Epidermal melanocyte (primary cell): ENCODE measurements at regions not wholly inside any gene's neighbourhood (a gene's known extent, or its start where the extent isn't known, plus 50 kb on each side); places are given as distances from the start of the nearest gene placed in this dataset.
"Not testable (repeated sequence)": the region's sequence is repeated elsewhere in the genome, so short reads cannot be mapped to it uniquely, and the experiment has no call there.

ENCODE experiments used
- DNase-seq: peaks from one replicate; pipeline ENCODE4 v3.0.0; 2011; ENCODE audit warnings: low spot score; ENCODE audit not compliant: insufficient read length

DNA sequence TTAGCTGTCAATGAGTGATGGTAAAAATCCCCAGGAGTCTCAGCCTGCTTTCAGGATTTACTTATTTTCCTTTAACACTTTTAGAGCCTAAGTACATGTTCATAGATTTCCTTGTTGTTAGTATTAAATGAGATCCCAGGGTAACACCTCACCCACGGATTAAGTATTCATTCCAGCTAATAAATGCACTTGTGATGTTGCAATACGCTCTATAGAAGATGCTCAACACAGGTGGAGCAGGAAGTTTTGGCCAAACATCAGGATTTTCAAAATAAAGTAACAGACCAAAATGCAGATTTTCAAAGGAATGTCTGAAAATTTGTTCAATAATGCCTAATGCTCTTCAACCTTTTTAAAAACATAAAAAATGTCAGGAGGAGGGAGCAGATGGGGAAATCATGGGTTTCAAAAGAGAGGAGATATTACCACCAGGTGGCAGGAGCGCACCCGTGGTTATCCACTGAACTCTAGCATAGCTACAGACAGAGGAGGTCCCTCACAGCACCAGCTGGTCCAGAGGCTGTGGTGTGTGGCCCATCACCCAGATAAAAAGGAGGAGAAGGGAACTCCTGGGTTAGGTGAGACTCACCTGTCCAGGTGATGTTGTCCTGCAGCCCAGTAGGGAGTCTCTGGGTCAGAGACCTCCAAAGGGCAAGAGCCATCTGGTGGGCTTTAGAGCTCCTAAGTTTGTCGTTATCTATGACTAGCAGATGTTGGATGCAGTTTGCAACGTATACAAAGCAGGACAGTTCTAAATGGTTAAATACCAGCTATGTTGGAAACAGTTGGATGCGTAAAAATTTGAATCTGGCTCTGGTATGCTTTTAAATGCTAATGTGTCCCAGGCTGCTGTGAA, 1158.4 kb upstream of the TMEM132C start:
- DNase-seq: peak; percentile 61

GRCh38 chr12:127113945-127114344, 1153.0 kb upstream of the TMEM132C start:
- DNase-seq: no peak

DNA sequence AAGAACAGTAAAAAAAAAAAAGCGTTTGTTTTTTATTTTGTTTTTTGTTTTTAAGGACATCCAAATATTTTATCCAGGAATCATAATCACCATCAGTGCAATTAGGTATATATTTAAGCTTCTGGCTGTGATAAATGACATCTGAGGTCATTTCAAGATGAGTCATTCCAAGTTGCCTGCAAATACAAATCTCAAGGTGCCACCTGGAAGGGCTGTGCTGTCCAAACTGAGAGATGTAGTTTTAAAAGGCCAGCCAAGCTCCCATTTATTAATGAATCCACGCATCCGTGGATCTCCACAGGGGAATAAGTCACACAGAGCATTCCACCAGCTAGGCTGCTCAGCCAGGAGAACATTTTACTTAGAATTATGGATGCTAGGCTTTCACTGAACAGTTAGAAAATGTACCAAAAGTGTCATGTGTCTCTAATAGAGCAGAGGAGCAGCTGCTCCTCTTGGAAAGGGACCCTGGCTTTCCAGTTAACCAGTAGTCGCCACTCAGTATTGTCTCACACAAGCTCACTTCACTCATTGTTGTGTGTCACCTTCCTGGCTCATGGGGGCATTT, 1151.4 kb upstream of the TMEM132C start:
- no peak for DNase-seq

GRCh38 chr12:127118251-127118650, 1148.7 kb upstream of the TMEM132C start:
- DNase-seq: no peak

- no peak for DNase-seq
Observed at GRCh38 chr12:127119600-127120140, 1147.3 kb upstream of the TMEM132C start.

GRCh38 chr12:127120851-127121250, 1146.1 kb upstream of the TMEM132C start:
- DNase-seq: no peak

DNA sequence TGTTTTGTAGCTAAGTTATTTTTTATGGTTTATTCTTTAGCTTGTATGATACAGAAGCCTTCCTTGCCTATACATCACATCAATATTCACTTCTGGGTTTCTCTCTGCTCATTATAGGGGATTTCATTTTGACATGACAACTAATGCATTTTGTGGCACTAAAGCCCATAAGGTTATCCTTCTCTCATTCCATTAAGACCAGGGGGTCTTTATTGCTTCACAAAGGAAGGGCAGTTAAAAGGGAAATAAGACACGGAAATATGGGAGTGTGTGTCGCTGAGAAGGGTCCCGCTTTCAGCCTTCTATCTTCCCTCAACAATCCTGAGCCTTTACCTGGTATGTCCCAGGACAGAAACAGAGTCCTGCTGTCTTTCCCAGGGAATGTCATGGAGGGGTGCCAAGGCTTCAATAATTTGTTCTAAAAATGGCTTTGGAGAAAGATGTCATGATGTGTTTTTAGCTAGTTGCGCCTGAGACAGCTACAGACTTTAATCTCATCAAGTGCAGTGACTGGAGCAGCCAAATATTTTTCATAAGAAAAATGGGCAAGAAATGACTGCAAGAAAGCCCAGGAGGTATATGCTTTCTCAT, 1145.4 kb upstream of the TMEM132C start:
- no peak for DNase-seq

DNA sequence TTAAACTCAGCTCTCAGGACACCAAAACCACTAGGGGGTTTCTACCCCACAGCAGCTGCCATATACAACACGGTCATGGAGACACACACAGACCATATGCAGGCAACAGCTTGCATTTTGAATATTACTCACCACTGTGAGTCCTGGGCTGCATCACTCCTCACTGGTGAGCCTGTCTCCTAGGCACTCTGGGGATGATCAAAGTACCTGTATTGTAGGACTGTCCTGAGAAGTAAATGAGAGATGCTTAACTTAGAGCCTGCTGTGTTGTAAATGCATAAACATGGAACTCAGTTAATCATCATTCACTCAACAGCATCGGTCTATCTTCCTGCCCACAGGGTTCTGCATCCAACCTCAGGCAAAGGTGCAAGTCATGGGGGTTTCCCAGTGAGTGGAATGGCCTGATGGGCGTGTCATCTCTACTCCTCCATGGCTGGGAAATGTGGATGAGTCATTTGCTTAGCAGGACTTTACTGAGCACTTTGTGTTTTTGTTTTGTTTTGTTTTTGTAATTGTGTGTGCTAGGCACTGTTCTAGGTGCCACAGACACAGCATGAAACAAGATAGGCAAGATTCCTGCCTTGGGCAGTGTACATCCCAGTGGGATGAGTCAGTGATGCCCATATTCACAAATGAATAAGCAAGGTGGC, 1141.2 kb upstream of the TMEM132C start:
- no peak for DNase-seq

GRCh38 chr12:127126260-127126628, 1140.7 kb upstream of the TMEM132C start:
- DNase-seq: no peak

GRCh38 chr12:127127897-127128296, 1139.1 kb upstream of the TMEM132C start:
- no peak for DNase-seq

DNA sequence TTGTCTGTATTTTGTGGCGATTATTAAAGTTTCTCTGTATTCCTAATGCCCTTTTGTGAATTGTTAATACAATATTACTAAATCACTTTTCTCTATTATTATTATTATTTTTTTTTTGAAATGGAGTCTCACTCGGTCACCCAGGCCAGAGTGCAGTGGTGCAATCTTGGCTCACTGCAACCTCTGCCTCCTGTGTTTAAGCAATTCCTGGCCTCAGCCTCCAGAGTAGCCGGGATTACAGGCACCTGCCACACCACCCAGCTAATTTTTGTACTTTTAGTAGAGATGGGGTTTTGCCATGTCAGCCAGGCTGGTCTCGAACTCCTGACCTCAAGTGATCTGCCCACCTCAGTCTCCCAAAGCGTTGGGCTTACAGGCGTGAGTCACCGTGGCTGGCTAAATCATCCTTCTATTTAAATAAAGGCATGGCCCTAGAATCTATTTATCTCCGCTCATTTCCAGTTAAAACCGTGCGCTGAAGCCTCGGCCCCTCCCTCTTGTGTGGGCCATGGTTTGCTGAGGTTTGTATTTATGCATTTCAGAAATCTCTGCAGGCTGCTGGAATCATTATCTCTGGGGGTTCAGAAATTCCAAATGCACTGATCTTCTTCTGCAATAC, 1136.4 kb upstream of the TMEM132C start:
- no peak for DNase-seq

DNA sequence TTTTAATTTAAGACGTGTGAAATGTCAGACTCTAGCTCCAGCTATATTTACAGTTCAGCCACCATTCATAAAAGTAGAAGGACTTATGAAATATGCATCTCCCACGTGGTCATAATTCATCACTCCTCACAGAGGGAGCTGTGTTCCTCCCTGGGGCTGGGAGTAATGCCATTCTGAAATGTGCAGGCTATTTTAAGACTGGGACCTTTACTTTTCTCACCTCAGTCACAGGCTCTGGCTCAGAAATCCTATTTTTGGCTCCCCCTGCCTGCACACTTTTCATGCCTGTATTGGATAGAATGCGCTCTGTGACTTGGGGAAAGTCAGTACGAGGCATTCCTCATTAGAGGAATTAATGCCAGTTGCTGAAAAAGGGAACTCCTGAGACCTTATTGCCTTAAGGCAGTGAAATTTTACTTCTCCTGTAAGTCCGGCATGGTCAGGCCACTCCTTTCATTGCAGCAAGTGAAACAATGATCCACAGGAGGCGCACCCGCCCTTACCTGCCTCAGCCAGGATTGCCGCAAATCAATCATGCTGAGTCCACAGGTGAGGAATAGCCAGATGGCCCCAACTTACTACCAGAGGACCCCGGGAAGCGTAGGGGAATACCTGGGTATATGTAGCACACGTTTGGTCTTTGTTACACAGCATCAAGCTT, 1133.2 kb upstream of the TMEM132C start:
- DNase-seq: no peak

DNA sequence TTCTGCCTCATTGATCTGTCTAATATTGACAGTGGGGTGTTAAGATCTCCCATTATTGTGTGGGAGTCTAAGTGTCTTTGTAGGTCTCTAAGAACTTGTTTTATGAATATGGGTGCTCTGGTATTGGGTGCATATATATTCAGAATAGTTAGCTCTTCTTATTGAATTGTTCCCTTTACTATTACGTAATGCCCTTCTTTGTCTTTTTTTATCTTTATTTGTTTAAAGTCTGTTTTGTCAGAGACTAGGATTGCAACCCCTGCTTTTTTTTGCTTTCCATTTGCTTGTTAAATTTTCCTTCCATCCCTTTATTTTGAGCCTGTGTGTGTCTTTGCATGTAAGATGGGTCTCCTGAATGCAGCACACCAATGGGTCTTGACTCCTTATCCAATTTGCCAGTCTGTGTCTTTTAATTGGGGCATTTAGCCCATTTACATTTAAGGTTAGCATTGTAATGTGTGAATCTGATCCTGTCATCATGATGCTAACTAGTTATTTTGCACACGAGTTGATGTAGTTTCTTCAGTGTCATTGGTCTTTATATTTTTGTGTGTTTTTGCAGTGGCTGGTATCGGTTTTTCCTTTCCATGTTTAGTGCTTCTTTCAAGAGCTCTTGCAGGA, 1126.0 kb upstream of the TMEM132C start:
- not testable (repeated sequence) for DNase-seq

DNA sequence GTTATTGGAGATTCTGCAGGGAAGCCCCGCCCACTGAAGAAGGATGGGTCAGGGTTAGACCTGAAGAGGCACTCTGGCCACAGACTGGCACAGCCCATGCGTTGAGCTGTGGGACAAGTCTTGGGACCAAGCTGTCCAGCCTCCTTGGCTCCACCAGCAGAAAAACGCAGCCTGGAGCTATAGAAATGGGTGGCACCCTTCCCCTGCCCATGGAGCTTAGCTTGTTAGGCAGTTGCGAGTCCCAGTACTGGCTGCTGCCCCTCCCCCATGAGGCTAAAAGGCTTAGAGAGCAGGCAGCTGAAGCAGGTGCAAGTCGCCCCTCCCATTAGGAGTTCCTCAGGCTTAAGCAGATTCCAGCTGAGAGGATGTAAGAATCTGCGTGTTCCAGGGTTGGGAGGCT, 1124.0 kb upstream of the TMEM132C start:
- DNase-seq: no peak

- DNase-seq: no peak
Observed at GRCh38 chr12:127144770-127145169, 1122.2 kb upstream of the TMEM132C start.

DNA sequence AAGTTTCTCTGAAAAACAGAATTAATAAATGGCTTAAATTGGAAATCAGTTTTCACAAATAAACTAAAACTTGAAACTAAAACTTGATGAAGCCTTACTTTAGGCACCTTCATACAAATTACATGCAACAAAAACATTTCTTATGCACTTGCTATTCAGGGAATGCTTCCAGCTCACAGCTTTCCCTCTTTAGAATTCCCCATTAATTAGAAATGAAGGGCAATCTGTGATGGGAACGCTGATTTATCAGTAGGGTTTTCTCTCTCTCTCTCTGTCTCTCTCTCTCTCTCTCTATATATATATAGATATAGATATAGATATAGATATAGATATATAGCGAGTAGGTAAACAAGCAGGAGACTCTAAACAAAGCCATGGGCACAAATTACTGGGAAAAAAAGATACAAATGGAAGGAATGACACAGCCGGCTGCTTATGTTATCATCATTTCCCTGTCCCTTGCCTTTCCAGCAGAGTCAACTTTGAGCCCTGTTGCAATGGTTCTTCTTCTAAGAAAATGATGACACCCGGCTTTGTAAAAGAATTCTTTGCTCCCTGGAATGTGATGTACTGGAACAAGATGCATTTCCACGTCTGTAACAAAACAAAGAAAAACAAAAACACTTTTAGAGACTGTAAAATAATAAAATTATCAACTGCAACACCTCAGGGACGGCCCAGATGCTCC, 1121.6 kb upstream of the TMEM132C start:
- DNase-seq: no peak

DNA sequence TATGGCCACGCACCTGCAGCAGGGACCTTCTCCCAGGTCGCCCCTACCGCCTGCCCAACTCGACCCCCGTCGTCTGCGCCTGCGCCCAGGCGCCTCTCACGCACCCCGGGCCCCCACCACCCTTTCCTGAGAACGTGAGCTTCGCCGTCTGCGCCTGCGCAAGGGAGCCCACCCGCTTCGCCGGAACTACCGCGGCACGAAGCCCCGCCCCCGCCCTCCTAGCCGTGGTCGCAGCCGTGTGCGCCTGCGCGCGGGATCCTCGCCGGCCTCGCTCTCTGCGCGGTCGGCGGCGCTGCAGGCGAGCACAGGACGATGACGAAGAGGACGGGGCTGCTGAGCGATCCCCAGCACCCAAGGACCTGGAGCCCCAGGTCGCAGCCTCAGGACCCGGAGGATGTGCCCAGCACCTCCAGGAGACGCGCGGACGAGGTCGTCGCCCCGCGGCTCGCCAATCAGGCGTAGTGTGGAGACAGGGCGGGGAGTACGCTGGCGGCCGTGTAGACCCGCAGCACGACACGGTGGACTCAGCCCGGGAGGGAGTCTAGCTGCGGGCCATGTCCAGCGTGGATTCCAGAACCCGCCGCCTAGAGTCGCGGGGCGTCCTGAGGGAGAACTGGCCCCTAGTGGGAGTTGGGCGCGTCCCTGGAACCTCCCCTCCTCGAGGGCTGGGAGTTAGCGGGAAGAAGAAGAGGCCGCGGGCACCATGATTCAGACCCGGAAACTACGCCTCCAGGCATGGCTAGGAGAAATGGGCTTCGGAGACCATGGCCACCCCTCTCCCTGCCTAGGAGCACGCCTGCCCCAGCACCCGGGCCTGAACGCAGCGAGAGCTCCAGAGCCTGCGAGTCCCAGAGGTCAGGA, 1120.8 kb upstream of the TMEM132C start:
- peak; percentile 63 for DNase-seq

GRCh38 chr12:127146991-127147718, 1119.8 kb upstream of the TMEM132C start:
- DNase-seq: no peak
